GM23338 (cell line): ENCODE measurements at regions not wholly inside any gene's neighbourhood (a gene's known extent, or its start where the extent isn't known, plus 50 kb on each side); places are given as distances from the start of the nearest gene placed in this dataset.

Experiments used
- CTCF ChIP-seq, 2 experiments: fragments of 200-600 bp in 1 of 2; sonication (generic) in 1 of 2; conservative IDR thresholded peaks; 2 replicates each; pipeline versions ENCODE4 v1.5.1 to v1.6.1; 2016 to 2017; ENCODE audit warnings: antibody characterized with exemption in 2 of 2, low read depth in 2 of 2, mild to moderate bottlenecking in 2 of 2, moderate library complexity in 1 of 2
- POLR2AphosphoS5 ChIP-seq: IDR thresholded peaks from 2 replicates; pipeline ENCODE4 v1.6.1; 2016; ENCODE audit warnings: antibody characterized with exemption, low read depth

GRCh38 chr12:45522227-45522626 is 207.3 kb upstream of the ARID2 start:
- TF ChIP-seq CTCF (conservative IDR thresholded peaks at IDR 0.05; ENCODE audit: low read depth in 2 of 2), result no peak
- TF ChIP-seq POLR2AphosphoS5, result no peak
